Upper lobe of left lung (tissue), 4 donors: ENCODE measurements at regions not wholly inside any gene's neighbourhood (a gene's known extent, or its start where the extent isn't known, plus 50 kb on each side); places are given as distances from the start of the nearest gene placed in this dataset.

Experiments used
- CTCF ChIP-seq, 6 experiments: fragments of 450-650 bp in 4 of 6; fragments of 200-600 bp in 2 of 6; sonication (generic) in 2 of 6; IDR thresholded peaks; one replicate each; pipeline ENCODE4 v1.5.1; 2016 to 2019; ENCODE audit warnings: antibody characterized with exemption in 6 of 6
- EP300 ChIP-seq, 4 donors: sonication (generic); formaldehyde crosslinking; IDR thresholded peaks; one replicate each; pipeline ENCODE4 v1.5.1; 2017; ENCODE audit warnings: antibody characterized with exemption in 4 of 4, control low read depth in 2 of 4
- POLR2A ChIP-seq, 4 donors: fragments of 450-650 bp; IDR thresholded peaks; one replicate each; pipeline ENCODE4 v1.5.1; 2016 to 2017; ENCODE audit warnings: antibody characterized with exemption in 4 of 4, mild to moderate bottlenecking in 2 of 4
- POLR2AphosphoS5 ChIP-seq, 2 donors: sonication (generic); formaldehyde crosslinking; IDR thresholded peaks; one replicate each; pipeline ENCODE4 v1.5.1; 2017; ENCODE audit warnings: antibody characterized with exemption in 2 of 2

GRCh38 chr9:82912645-82913044, 150.3 kb downstream of the RASEF start:
- TF ChIP-seq CTCF (IDR thresholded peaks at IDR 0.05) = no peak
- no peak for TF ChIP-seq POLR2A (IDR thresholded peaks at IDR 0.05)
- TF ChIP-seq EP300 (IDR thresholded peaks at IDR 0.05) = no peak
- TF ChIP-seq POLR2AphosphoS5 (IDR thresholded peaks at IDR 0.05) = no peak
